NCI-H1930 (cell line): ENCODE measurements at regions not wholly inside any gene's neighbourhood (a gene's known extent, or its start where the extent isn't known, plus 50 kb on each side); places are given as distances from the start of the nearest gene placed in this dataset.

Experiments used
- DNase-seq, 2 experiments: peaks; one replicate each; lab custom pipeline; 2025; lab: John Stamatoyannopoulos, UW

DNA sequence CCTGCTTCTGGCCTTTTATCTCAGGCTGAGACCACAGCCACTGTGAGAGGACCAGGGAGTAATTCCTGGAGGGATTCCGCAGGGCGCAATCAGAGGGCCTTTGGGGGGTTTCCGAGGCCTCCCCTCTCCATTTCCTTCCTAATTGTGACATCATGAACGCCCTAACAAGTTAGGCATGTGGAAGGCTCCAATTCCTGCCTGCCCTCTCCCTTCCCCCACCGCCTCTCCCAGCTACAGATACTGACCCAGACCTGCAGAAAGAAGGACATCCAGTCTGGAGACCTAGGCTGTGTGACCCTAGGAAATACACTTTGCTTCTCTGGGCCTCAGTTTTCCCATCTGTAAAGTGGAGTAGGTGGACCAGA, 637.9 kb downstream of the MED13L start:
- DNase-seq: no peak

DNA sequence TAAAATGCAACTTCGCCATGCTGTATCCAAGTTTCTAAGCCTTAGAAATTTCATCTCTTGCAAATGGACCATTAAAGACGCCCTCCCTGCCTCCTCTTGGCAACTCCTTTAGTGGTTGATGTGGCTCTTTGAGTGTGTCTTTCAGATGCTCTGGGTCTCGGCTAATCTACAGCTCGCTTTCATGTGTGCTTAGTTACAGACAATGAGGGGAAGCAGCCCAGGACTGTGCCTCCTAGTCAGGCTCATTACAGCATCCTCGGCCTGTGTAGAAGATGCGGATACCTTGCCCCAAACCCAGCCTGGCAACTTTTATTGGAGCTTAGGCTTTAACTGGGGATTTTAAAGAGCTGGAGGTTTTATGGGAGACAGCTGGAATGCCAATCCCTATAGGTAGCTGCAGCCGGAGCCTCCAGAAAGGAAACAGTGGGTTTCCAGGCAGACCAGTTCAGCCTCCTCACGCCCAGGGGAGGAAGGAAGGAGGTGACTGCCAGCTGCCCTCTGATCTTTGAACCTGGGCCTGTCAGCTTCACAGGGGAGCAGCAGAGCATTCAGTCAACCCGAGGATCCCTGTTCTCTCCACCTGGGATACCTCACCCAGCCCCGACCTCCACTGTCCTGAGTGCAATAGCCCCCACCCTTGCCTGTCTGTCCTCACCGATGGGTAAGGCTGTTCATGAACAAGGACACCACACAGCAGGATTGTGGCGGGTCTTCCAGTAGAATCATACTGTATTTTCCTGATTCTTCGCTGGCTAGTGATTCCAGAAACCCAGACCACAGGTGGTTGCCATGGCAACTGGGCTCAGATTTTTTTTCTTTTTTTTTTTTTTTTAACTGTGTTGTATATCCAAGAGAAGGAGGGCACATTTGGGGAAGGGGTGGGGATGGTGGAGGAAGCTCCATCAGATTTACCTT, 638.5 kb downstream of the MED13L start:
- no peak for DNase-seq

DNA sequence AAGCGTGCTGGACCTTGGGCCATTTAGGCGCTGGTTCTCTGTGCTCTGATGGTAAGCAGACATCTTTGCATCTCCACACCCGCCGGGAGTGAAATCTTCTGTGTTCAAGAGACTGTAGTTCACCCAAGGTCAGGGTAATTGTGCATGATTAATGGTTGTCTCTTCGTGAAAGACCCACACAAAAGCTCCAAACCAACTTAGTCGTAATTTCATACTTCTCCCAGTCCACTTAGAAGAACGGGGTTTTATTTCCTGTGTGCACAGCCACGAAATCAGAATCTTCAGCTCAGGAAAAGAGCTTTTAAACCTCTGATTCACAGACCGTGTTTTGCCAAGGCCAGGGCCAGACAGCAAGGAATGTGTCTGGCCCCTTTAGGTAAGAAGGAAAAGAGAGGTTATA, 640.9 kb downstream of the MED13L start:
- no peak for DNase-seq

DNA sequence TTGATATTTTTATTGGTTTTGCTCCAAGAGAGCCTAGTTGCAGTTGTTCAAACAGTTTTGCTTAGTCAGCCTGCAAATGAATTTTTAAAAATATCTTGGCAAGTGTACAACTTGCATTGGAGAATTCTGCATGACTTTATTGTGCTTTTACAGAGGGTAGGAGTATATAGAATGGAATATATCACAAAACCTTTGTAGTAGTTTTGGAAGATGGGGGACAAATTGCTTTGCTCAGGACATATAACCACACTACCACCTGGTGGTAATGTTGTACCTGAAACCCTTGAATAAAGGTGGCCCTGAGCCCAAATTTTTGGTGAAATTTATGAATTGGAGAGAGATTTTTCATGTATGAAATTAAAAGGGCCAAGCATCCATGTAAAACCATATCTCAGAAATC, 645.2 kb downstream of the MED13L start:
- DNase-seq: no peak

DNA sequence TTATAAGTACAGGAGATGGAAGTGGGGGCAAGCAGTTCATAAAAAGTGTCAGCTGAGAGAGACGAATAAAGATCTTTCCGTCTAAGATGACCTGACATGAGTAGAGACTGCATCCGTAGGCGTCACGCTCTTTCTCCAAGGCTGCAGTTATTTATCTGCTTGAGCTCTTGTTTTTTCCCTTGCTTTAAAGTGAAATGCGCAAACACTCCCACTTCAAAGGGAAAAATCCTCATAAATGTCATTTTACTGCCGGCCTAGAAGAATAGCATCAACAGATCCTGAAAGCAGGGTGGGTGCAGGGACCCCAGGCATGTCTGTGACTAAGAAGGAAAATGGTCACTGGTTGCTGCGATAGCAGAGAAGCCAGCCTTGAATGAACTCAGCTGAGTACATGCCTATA, 647.4 kb downstream of the MED13L start:
- no peak for DNase-seq

DNA sequence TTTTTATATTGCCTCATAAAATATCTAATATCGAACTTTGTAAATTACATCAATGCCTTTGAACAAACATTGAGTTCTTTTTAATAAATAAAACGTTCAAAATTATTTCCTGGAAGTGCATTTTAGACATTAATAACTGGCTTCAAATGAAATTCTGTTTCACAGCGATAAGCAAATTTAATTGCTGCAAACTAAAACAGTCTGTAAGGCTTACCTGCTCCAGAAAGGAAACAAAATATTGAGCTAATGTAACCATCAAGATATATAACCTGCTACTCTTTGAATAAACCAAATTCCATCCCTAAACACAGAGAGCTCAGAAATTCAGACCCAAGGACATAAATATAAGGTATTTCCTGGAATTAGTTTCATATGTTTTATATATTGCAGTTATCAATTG, 651.3 kb downstream of the MED13L start:
- no peak for DNase-seq

DNA sequence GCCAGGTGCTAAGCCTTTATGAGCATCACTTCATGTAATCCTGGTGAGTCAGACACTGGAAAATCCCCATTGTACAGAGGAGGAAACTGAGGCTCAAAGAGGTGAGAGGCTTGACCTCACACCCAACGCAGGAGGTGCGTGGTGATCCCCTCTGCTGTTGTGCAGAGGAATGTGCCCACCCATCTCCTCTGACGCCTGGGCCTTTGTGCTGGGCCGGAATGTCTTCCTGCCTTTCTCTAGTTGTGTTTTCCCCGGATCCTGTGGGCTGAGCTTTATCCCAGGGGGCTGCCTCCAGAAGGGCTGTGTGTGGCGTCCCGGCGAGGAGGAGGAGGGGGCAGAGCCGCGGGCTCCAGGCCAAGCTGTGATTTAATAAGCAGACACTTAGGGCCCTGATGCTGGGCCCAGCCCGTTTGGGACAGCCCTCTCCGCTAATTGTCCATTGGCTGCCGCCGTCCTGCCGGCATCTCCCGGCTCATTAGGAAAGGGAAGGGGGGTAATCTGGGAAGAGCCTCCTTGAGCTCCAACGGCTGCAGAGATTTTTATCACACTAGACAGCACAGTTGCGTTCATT, 653.6 kb downstream of the MED13L start:
- no peak for DNase-seq

DNA sequence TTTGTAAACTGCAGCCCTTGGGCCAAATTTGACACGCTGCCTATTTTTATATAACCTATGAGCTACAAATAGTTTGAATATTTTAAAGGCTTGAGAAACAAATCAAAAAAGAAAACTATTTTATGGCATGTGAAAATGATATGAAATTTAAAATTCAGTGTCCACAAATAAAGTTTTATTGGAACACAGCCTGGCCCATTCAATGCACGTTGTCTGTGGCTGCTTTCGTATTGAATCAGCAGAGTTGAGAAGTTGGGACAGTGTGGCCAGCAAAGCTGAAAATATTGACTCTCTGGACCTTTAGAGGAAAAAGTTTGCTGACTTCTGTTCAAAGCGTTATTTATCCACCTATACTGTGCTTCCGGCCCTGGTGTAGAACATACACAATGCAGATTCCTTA, 654.2 kb downstream of the MED13L start:
- no peak for DNase-seq

DNA sequence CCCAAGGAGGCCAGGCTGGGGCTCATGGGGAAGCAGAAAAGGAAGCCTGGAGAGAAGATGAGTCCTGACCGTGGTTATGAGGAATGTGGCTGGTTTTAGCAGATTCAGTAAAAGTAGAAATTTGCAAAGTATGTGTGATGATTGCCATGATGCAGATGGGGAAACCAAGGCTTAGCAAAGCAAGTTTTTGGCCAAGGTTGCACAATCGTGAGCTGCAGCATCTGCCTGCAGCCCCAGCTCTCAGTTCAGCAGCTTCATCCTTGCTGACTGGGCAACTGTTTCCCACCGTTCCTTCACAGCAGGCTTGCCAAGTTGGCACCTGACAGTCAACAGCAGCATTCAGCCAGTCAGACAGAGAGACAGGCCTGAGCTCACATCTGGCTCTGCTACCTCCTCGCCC, 656.7 kb downstream of the MED13L start:
- no peak for DNase-seq

DNA sequence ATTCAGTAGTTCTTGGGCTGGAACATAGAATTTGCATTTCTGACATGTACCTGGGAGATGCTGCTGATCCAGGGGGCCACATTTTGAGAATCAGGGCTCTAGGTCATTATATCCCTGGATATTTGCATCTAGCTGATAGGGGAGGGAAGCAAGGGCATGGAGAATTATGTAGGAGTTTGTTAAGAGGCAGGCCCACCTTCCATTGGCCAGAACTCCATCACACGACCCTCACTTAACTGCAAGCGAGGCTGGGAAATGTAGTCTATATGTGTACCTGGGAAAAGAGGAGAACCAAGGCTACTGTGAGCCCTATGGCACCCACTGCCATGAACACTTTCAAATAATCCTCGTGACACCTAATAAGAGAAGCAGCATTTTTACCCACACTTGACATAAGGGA, 657.6 kb downstream of the MED13L start:
- no peak for DNase-seq

DNA sequence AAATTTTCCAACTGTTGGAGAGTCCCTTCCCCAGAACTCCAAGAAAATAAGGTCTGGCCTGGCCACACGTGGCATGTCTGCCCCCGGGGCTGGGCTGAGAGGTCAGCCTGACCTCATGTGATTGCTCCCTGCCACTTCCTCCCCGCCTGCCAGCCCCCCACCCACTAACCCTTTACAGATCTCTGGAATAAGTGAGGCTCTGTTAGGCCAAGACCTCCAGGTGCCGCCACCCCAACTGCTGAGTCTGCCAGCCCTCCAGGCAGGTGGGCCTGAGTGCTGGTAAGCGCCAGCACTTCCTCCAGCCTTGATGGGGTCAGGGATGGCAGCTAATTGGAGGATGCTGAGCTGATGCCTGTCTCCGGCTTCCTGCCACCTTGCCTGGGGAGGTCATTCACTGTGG, 658.4 kb downstream of the MED13L start:
- DNase-seq: no peak

DNA sequence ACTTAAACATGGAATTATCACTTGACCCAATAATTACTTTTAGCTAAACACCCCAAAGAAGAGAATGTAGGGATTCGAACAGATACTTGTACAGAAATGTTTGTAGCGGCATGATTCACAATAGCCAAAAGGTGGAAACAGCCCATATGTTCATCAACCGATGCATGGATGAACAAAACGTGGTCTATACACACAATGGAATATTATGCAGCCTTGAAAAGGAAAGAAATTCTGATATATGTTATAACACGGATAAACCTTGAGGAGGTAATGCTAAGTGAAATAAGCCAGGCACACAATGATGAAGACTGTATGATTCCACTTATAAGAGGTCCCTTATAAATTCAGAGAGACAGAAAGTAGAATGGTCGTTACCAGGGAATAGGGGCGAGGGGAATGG, 659.4 kb downstream of the MED13L start:
- no peak for DNase-seq

DNA sequence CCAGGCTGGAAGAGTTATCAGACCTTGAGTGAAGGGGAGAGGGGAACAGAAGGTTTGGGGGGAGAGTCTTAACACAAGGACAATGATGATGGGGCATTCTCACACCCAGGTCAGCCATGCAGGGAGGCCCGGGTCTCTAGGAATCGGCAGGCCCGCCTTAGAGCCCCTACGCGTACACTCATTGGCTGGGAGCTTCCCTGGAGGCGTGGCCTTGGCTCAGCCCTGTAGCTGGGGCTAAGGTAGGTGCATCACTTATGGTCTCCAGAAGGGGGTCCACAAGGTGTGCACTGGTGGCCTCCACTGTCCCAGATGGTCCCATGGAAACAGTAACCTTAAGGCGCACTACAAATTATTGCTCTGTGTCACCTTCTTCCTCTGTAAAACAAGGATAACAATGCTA, 660.1 kb downstream of the MED13L start:
- no peak for DNase-seq

DNA sequence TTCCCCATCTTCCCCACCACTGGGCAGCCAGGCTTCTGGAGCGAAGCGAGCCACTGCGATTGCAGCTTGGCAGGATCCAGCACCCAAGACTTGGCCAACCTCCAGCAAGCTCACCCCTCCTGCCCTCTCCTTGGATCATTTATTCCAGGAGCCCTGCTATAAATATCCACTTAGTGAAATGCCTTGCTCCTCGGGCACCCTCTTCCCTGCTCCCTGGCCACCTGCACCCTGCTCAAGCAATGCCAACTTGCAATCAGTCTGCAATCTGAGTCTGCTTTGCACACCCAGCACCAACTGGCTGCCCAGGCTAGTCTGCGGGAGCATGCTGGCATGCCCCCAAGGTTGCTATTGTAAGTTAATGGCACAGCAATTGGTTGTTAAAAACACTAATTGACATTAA, 666.0 kb downstream of the MED13L start:
- DNase-seq: no peak

DNA sequence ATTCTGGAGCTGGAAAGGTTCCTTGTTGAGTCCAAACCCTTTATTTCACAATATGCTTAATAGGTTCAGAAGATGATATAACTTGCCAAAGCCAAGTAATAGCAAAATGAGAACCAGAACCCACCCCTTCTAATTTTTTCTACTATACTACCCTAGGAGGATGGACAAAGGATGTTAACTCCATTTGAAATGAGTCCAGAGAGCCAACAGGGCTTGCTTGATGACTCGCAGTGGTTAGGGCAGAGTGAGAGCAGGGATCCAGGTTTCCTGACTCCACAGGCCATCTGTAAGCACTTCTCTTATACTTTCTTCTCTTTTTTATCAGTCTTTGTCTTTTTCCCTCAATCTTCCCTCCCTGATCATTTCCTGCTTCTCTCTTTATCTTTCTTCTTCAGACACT, 668.1 kb downstream of the MED13L start:
- no peak for DNase-seq

DNA sequence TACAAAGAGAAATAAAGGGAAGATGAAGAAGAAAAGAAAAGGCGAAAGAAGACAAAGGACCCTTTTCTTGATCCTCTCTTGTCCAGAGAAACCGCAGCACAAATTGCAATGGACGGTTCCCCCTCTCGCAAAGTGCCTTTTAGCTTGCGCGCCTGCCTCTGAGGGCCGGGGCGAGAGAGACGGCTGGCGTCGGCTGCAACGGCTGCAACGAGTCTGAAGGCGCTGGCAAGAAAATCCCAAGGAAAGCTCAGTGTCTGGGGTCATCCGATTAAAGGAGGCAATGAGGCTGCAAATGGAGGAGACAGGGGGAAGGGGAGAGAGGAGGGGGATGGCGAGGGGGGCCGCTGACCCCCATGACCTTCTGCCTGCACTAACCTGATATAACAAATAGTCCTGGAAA, 671.5 kb downstream of the MED13L start:
- DNase-seq: no peak

DNA sequence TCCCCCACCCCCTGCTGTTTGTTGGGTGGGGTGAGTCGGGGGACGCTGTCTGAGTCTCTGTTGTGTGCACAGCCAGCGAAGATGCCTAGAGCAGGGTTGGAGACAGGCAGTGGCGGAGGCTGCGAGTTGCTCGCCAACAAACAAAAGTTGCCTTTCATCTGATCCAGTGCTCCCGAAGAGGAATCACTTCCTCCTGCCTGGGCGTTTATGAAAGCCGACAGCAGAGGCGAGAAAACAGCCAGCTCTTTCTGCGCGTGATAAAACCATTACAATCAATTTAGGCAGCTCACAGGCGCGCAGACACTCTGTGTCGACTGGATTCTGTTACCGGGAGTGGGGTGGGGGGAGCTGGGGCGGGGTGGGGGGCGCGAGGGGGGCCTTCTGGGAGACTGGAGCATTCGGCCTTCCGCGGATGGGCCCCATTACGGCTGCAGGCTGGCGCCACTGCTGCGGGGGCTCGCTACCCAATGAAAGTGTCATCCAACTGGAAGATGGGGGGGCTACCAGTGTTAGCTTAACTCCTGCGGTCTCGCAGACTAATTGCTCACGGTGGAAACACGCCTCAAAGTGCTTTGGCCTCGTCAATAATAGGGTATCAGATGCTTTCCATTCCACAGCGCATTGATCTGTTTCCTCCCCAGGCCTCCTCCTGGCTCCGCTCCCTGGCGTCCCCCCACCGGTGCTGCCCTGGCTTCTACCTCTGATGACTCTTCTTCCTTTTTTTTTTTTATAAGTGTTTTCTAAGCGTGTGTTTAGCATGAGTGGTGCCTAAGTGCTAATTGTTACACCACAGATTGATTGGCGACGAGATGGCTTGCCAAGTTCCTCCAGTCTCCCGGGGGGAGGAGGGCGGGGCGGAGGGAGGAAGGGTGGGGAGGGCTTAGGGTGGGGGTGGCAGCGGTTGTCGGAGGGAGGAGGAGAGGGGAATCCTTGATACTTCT, 678.4 kb downstream of the MED13L start:
- DNase-seq: no peak

DNA sequence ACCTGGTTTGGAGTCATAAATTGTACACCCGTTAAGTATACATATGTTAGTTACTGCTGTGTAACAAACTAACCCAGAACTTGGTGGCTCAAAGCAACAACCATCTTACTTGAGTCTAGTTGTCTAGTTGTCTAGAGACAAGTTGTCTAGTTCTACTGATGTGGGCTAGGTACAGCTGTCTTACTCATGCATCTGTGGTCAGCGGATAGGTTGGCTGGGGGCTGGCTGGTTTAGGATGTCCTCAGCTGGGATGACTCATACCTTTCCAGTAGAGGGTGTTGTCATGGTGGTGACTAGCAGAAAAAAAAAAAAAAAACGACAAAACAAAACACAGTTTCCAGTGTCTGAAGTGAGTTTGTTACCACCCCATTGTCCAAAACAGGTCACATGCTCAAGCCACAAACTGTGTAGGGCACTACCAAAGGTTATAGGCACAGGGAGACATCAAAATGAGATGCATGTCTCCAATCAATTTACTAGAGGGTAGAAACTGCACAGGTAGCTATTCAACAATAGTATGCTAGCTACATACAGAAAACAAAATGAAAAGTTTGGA, 680.3 kb downstream of the MED13L start:
- no peak for DNase-seq

DNA sequence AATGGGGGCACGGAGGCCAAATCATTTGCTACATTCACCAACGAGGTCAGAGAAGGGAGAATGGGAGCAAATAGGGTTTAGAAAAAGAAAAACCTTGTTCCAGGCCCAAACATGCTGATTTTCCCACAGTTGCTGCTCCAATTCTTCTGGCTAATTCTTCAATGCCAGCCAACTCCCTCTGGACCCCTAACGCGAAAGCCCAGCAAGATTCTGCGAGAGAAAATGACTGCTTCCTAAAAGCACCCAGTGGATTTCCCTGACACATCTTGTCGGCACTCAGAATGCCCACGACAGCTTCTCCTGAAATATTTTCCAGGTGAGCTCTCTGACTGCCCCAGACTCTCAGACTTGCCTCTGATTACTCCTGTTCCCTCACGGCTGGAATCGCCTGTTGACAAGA, 689.4 kb downstream of the MED13L start:
- no peak for DNase-seq

DNA sequence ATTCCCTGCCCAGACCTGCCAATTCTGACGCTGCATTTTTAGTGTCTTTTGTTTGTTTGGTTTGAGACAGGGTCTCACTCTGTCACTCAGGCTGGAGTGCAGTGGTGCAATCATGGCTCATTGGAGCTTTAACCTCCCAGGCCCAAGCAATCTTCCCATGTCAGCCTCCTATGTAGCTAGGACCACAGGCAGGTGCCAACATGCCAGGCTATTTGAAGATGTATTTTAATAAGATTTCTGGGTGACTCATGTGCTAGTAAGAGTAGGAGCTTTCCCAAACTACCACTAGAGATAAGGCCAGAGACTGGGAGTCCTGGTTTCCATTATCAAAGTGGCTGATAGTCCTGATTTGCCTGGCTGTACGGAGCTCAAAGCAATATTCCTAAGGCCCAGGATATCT, 693.3 kb downstream of the MED13L start:
- DNase-seq: no peak

DNA sequence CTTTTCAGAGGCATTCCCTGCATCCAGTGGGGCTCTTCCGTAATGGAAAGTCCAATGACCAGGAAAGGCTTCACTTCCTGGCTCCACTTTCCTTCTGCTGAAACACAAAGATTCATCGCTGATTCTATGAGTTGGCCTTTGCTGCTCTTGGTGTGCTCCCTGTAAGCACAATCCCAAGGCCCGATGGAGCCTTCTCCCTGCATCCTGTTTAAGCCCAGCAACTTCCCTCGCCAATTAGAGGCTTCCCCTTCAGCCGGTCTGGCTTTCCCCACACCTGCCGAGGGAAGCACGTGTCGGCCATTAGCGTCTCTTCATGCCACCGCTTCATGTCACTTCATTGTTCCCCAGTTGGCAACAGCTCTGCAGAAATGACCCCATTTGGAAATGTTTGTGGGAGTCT, 693.9 kb downstream of the MED13L start:
- DNase-seq: no peak

DNA sequence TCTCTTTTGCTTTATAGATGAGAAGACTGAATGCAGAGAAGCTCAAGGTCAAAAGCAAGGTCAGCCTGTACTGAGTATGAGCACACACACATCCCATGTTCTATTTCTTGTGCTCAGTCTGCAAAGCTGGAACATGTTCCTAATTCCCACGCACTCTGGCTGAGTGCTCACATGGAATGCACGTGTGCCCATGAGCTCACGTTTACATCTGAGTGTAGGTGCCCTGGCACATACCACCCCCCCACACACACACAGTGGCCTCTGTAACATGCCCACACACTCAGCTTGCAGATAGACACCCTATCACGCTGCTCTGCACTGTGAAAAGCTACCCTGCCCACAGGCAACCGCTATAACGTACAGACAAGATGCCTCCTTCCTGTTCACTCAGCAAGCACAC, 700.1 kb downstream of the MED13L start:
- DNase-seq: no peak

DNA sequence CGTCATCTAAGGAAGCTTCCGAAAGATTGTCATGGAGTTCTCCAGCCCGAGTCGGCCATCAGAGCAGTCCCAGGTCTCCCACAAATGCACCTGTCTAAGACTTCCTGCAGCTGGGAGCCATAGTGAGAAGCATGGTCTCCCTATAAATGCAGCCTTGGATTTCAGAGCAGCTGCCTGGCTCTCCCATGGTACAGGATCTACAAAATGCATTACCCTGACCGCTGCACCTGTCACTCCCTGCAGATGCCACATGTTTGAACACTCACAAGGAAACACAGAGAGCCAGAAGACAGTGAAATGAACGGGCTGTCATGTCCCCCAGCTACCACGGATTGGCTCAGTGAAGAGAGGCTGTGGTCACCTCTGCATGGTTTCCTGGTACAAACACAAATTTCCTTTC, 702.7 kb downstream of the MED13L start:
- DNase-seq: no peak
